Dedifferentiated amniotic fluid mesenchymal stem cell (primary cell): ENCODE measurements at regions not wholly inside any gene's neighbourhood (a gene's known extent, or its start where the extent isn't known, plus 50 kb on each side); places are given as distances from the start of the nearest gene placed in this dataset.
A peak's percentile ranks its signal among the peaks of the same experiment; 100 is the strongest.
"Not testable (repeated sequence)": the region's sequence is repeated elsewhere in the genome, so short reads cannot be mapped to it uniquely, and the experiment has no call there.

ENCODE experiments used
- DNase-seq: peaks from one replicate; pipeline ENCODE4 v3.0.0-alpha.2; 2016; ENCODE audit errors: extremely low spot score

GRCh38 chr7:9919-10318 lies 182.5 kb upstream of the FAM20C start:
- not testable (repeated sequence) for DNase-seq

GRCh38 chr7:32565-33280 lies 159.6 kb upstream of the FAM20C start:
- not testable (repeated sequence) for DNase-seq

- not testable (repeated sequence) for DNase-seq
Observed at GRCh38 chr7:35121-35541, 157.2 kb upstream of the FAM20C start.

GRCh38 chr7:36539-36938 lies 155.8 kb upstream of the FAM20C start:
- not testable (repeated sequence) for DNase-seq

GRCh38 chr7:37656-38055 lies 154.7 kb upstream of the FAM20C start:
- not testable (repeated sequence) for DNase-seq

GRCh38 chr7:38444-38843 lies 153.9 kb upstream of the FAM20C start:
- DNase-seq, result not testable (repeated sequence)

- not testable (repeated sequence) for DNase-seq
Observed at GRCh38 chr7:39984-40740, 152.2 kb upstream of the FAM20C start.

- no peak for DNase-seq
Observed at GRCh38 chr7:40799-41750, 151.3 kb upstream of the FAM20C start.

- peak; percentile 75 for DNase-seq
Observed at GRCh38 chr7:41917-42565, 150.3 kb upstream of the FAM20C start.

- DNase-seq, result no peak
Observed at GRCh38 chr7:43791-44540, 148.4 kb upstream of the FAM20C start.

- no peak for DNase-seq
Observed at GRCh38 chr7:44541-44896, 147.9 kb upstream of the FAM20C start.

GRCh38 chr7:45106-46090 lies 147.0 kb upstream of the FAM20C start:
- no peak for DNase-seq

- no peak for DNase-seq
Observed at GRCh38 chr7:46123-46829, 146.1 kb upstream of the FAM20C start.

- no peak for DNase-seq
Observed at GRCh38 chr7:46830-47140, 145.6 kb upstream of the FAM20C start.

- no peak for DNase-seq
Observed at GRCh38 chr7:51456-52068, 140.8 kb upstream of the FAM20C start.

- DNase-seq, result no peak
Observed at GRCh38 chr7:52100-52499, 140.3 kb upstream of the FAM20C start.

GRCh38 chr7:53531-53930 lies 138.8 kb upstream of the FAM20C start:
- DNase-seq, result no peak

- DNase-seq, result no peak
Observed at GRCh38 chr7:54615-55014, 137.8 kb upstream of the FAM20C start.
